HL-60 (cell line): ENCODE measurements at regions not wholly inside any gene's neighbourhood (a gene's known extent, or its start where the extent isn't known, plus 50 kb on each side); places are given as distances from the start of the nearest gene placed in this dataset.

ENCODE experiments used
- GABPA ChIP-seq: IDR thresholded peaks from 2 replicates; pipeline ENCODE4 v1.6.1; 2012; ENCODE audit warnings: low read depth
- POLR2AphosphoS5 ChIP-seq: IDR thresholded peaks from 2 replicates; pipeline ENCODE4 v1.6.1; 2012; ENCODE audit warnings: low read depth
- TF ChIP-seq, protein P1 (sequence below): IDR thresholded peaks from one replicate; pipeline ENCODE4 v1.5.1; 2011; ENCODE audit warnings: low read length, control low read depth, inconsistent platforms; ENCODE audit not compliant: insufficient read depth

DNA sequence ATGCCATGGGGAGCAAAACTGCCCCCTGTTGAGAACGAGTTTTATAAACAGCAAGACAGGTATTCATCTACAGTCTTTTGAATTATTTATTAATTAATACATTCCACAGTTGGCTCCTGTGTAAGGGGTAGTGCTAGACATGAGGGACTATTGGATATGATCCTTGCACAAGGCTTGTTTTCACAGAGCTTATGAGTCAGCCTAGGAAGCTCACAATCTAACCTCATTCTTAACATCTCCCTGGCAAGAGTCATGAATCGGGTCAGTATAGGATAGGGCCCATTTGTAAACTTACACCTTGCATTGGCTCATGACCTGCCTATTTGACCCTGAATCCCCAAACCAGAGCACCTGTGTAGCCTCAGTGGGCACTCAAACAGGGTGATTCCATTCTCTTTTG lies 209.1 kb upstream of the HCCS start:
- TF ChIP-seq, protein P1, sequence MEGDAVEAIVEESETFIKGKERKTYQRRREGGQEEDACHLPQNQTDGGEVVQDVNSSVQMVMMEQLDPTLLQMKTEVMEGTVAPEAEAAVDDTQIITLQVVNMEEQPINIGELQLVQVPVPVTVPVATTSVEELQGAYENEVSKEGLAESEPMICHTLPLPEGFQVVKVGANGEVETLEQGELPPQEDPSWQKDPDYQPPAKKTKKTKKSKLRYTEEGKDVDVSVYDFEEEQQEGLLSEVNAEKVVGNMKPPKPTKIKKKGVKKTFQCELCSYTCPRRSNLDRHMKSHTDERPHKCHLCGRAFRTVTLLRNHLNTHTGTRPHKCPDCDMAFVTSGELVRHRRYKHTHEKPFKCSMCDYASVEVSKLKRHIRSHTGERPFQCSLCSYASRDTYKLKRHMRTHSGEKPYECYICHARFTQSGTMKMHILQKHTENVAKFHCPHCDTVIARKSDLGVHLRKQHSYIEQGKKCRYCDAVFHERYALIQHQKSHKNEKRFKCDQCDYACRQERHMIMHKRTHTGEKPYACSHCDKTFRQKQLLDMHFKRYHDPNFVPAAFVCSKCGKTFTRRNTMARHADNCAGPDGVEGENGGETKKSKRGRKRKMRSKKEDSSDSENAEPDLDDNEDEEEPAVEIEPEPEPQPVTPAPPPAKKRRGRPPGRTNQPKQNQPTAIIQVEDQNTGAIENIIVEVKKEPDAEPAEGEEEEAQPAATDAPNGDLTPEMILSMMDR, result no peak
- TF ChIP-seq POLR2AphosphoS5 (no peak), GABPA (no peak)
